ENCODE measurements at regions not wholly inside any gene's neighbourhood (a gene's known extent, or its start where the extent isn't known, plus 50 kb on each side); places are given as distances from the start of the nearest gene placed in this dataset.

GRCh38 chr16:65323655-65324237, 201.9 kb upstream of the CDH11 start:
- H3K27ac ChIP-seq: no peak overlapping the region
- TF ChIP-seq POLR2AphosphoS5 (IDR thresholded peaks at IDR 0.05; ENCODE audit: insufficient read depth in 1 of 2, low read depth in 1 of 2): no peak
- no peak for TF ChIP-seq POLR2A (IDR thresholded peaks at IDR 0.05)
- no peak for TF ChIP-seq CTCF (IDR thresholded peaks at IDR 0.05)
- no peaks in the 10 kb centered on the region for H3K27me3 ChIP-seq
- DNase-seq (ENCODE audit: extremely low spot score in 2 of 2): no peak
- H3K4me3 ChIP-seq: no peak overlapping the region
- no peaks in the 10 kb centered on the region for H3K9me3 ChIP-seq
- no peaks in the 10 kb centered on the region for H3K4me1 ChIP-seq
- intact Hi-C loops (cut with DNase I): no loop called here
- no peaks in the 10 kb centered on the region for H3K36me3 ChIP-seq

GRCh38 chr16:65319621-65320231, 197.9 kb upstream of the CDH11 start:
- H3K4me3 ChIP-seq: no peak overlapping the region
- no peaks in the 10 kb centered on the region for H3K9me3 ChIP-seq
- intact Hi-C loops (cut with DNase I): no loop called here
- no peak overlapping the region for H3K27ac ChIP-seq
- H3K27me3 ChIP-seq: no peaks in the 10 kb centered on the region
- H3K36me3 ChIP-seq: no peaks in the 10 kb centered on the region
- TF ChIP-seq CTCF (IDR thresholded peaks at IDR 0.05) (no peak), POLR2A (IDR thresholded peaks at IDR 0.05) (no peak), POLR2AphosphoS5 (IDR thresholded peaks at IDR 0.05; ENCODE audit: insufficient read depth in 1 of 2, low read depth in 1 of 2) (no peak)
- DNase-seq (ENCODE audit: extremely low spot score in 2 of 2): no peak
- H3K4me1 ChIP-seq: no peaks in the 10 kb centered on the region

- Histone ChIP-seq H3K9me3 (no peaks in the 10 kb centered on the region), H3K36me3 (no peaks in the 10 kb centered on the region), H3K4me1 (no peaks in the 10 kb centered on the region), H3K27me3 (no peaks in the 10 kb centered on the region), H3K4me3 (no peak overlapping the region), H3K27ac (no peak overlapping the region)
- intact Hi-C loops (cut with DNase I): no loop called here
- TF ChIP-seq POLR2A (IDR thresholded peaks at IDR 0.05) (no peak), POLR2AphosphoS5 (IDR thresholded peaks at IDR 0.05; ENCODE audit: insufficient read depth in 1 of 2, low read depth in 1 of 2) (no peak), CTCF (IDR thresholded peaks at IDR 0.05) (no peak)
- DNase-seq (ENCODE audit: extremely low spot score in 2 of 2): no peak
These were observed 196.9 kb upstream of the CDH11 start for GRCh38 chr16:65318590-65319257.

- no peak overlapping the region for H3K4me3 ChIP-seq
- no peak for DNase-seq (ENCODE audit: extremely low spot score in 2 of 2)
- no peaks in the 10 kb centered on the region for H3K36me3 ChIP-seq
- TF ChIP-seq POLR2A (IDR thresholded peaks at IDR 0.05): no peak
- no peak for TF ChIP-seq POLR2AphosphoS5 (IDR thresholded peaks at IDR 0.05; ENCODE audit: insufficient read depth in 1 of 2, low read depth in 1 of 2)
- TF ChIP-seq CTCF (IDR thresholded peaks at IDR 0.05): no peak
- intact Hi-C loops (cut with DNase I): no loop called here
- H3K27me3 ChIP-seq: no peaks in the 10 kb centered on the region
- no peaks in the 10 kb centered on the region for H3K9me3 ChIP-seq
- no peak overlapping the region for H3K27ac ChIP-seq
- no peaks in the 10 kb centered on the region for H3K4me1 ChIP-seq
These were observed 196.3 kb upstream of the CDH11 start for GRCh38 chr16:65318138-65318537.

GRCh38 chr16:65316808-65317207, 194.9 kb upstream of the CDH11 start:
- no peaks in the 10 kb centered on the region for H3K36me3 ChIP-seq
- no peaks in the 10 kb centered on the region for H3K4me1 ChIP-seq
- intact Hi-C loops (cut with DNase I): no loop called here
- H3K27me3 ChIP-seq: no peaks in the 10 kb centered on the region
- no peak overlapping the region for H3K4me3 ChIP-seq
- no peak overlapping the region for H3K27ac ChIP-seq
- no peak for DNase-seq (ENCODE audit: extremely low spot score in 2 of 2)
- H3K9me3 ChIP-seq: no peaks in the 10 kb centered on the region
- no peak for TF ChIP-seq POLR2A (IDR thresholded peaks at IDR 0.05)
- TF ChIP-seq POLR2AphosphoS5 (IDR thresholded peaks at IDR 0.05; ENCODE audit: insufficient read depth in 1 of 2, low read depth in 1 of 2): no peak
- TF ChIP-seq CTCF (IDR thresholded peaks at IDR 0.05): no peak
